22Rv1 (cell line): ENCODE measurements at regions not wholly inside any gene's neighbourhood (a gene's known extent, or its start where the extent isn't known, plus 50 kb on each side); places are given as distances from the start of the nearest gene placed in this dataset.

Source experiments
- ZFX ChIP-seq: fragments of 450-650 bp; IDR thresholded peaks from 2 replicates; pipeline ENCODE4 v1.6.1; 2017; ENCODE audit warnings: antibody characterized with exemption, borderline replicate concordance
- TF ChIP-seq, protein P1 (sequence below): fragments of 450-650 bp; IDR thresholded peaks from 2 replicates; pipeline ENCODE4 v1.5.1; 2017; ENCODE audit warnings: mild to moderate bottlenecking

DNA sequence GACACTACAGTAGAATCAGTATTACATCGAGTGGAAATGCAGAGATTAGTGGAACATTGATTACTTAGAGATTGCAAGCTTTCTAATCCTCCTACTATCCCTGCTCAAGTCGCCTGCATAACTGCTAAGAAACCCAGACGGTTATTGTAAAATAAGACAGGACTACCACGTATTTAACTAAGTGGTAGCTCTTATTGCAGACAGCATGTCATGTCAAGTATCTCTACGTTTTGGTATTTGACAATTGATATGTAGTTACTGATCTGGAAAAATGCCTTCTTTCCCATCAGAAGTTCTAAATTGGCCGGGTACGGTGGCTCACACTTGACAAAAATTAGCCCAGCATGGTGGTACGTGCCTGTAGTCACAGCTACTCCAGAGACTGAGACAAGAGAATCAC is 404.1 kb downstream of the CBLN2 start:
- TF ChIP-seq, protein P1, sequence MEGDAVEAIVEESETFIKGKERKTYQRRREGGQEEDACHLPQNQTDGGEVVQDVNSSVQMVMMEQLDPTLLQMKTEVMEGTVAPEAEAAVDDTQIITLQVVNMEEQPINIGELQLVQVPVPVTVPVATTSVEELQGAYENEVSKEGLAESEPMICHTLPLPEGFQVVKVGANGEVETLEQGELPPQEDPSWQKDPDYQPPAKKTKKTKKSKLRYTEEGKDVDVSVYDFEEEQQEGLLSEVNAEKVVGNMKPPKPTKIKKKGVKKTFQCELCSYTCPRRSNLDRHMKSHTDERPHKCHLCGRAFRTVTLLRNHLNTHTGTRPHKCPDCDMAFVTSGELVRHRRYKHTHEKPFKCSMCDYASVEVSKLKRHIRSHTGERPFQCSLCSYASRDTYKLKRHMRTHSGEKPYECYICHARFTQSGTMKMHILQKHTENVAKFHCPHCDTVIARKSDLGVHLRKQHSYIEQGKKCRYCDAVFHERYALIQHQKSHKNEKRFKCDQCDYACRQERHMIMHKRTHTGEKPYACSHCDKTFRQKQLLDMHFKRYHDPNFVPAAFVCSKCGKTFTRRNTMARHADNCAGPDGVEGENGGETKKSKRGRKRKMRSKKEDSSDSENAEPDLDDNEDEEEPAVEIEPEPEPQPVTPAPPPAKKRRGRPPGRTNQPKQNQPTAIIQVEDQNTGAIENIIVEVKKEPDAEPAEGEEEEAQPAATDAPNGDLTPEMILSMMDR: no peak
- no peak for TF ChIP-seq ZFX
